GM18870 (cell line): ENCODE measurements at regions not wholly inside any gene's neighbourhood (a gene's known extent, or its start where the extent isn't known, plus 50 kb on each side); places are given as distances from the start of the nearest gene placed in this dataset.
"Not testable (repeated sequence)": the region's sequence is repeated elsewhere in the genome, so short reads cannot be mapped to it uniquely, and the experiment has no call there.

Experiments used
- ATAC-seq: cut with Tn5 transposase; IDR thresholded peaks from one replicate; pipeline ENCODE4 v1.9.1; 2021; ENCODE audit warnings: moderate library complexity; ENCODE audit not compliant: unreplicated experiment

GRCh38 chr12:20105943-20106342 is 262.4 kb upstream of the PDE3A start:
- ATAC-seq: no peak

- ATAC-seq: no peak
Measured at GRCh38 chr12:20109676-20110075, 258.7 kb upstream of the PDE3A start.

- not testable (repeated sequence) for ATAC-seq
Measured at GRCh38 chr12:20115371-20115770, 253.0 kb upstream of the PDE3A start.

GRCh38 chr12:20119596-20120402 is 248.5 kb upstream of the PDE3A start:
- ATAC-seq: no peak

GRCh38 chr12:20120403-20120725 is 248.0 kb upstream of the PDE3A start:
- ATAC-seq: no peak

GRCh38 chr12:20122274-20122673 is 246.1 kb upstream of the PDE3A start:
- ATAC-seq: no peak

- no peak for ATAC-seq
Measured at GRCh38 chr12:20123465-20123864, 244.9 kb upstream of the PDE3A start.

- no peak for ATAC-seq
Measured at GRCh38 chr12:20125276-20125798, 243.0 kb upstream of the PDE3A start.

- no peak for ATAC-seq
Measured at GRCh38 chr12:20126601-20127000, 241.7 kb upstream of the PDE3A start.

GRCh38 chr12:20127413-20127812 is 240.9 kb upstream of the PDE3A start:
- ATAC-seq: no peak

GRCh38 chr12:20128928-20129327 is 239.4 kb upstream of the PDE3A start:
- no peak for ATAC-seq

GRCh38 chr12:20132818-20133217 is 235.5 kb upstream of the PDE3A start:
- ATAC-seq: no peak

- ATAC-seq: no peak
Measured at GRCh38 chr12:20134652-20135051, 233.7 kb upstream of the PDE3A start.

GRCh38 chr12:20140751-20141150 is 227.6 kb upstream of the PDE3A start:
- ATAC-seq: peak; percentile 40

- no peak for ATAC-seq
Measured at GRCh38 chr12:20142316-20142715, 226.0 kb upstream of the PDE3A start.

GRCh38 chr12:20142956-20143355 is 225.4 kb upstream of the PDE3A start:
- ATAC-seq: no peak

- peak; percentile 90 for ATAC-seq
Measured at GRCh38 chr12:20144341-20144740, 224.0 kb upstream of the PDE3A start.

- no peak for ATAC-seq
Measured at GRCh38 chr12:20148241-20148640, 220.1 kb upstream of the PDE3A start.

GRCh38 chr12:20150835-20151422 is 217.4 kb upstream of the PDE3A start:
- no peak for ATAC-seq

GRCh38 chr12:20154052-20154451 is 214.3 kb upstream of the PDE3A start:
- no peak for ATAC-seq

- ATAC-seq: no peak
Measured at GRCh38 chr12:20155374-20155773, 213.0 kb upstream of the PDE3A start.

GRCh38 chr12:20160899-20161298 is 207.4 kb upstream of the PDE3A start:
- not testable (repeated sequence) for ATAC-seq
